SK-N-SH treated with all-trans-retinoic acid at 6 μM for 48 hours (cell line): ENCODE measurements at regions not wholly inside any gene's neighbourhood (a gene's known extent, or its start where the extent isn't known, plus 50 kb on each side); places are given as distances from the start of the nearest gene placed in this dataset.

Experiments
- ATAC-seq: fragments of 200-7000 bp; cut with Tn5 transposase; 3 replicates; pipeline ENCODE4 v1.9.1; 2020; ENCODE audit warnings: mild to moderate bottlenecking, moderate library complexity
- ARNTL ChIP-seq: fragments of 450-650 bp; formaldehyde crosslinking; IDR thresholded peaks from 2 replicates; pipeline ENCODE4 v1.5.0; 2020; ENCODE audit warnings: low read depth, mild to moderate bottlenecking, moderate library complexity, borderline replicate concordance
- BACH2 ChIP-seq: fragments of 250-450 bp; sonication (Bioruptor Pico); IDR thresholded peaks from 2 replicates; pipeline ENCODE4 v1.9.0; 2021; ENCODE audit warnings: mild to moderate bottlenecking, borderline replicate concordance
- CREB5 ChIP-seq: fragments of 250-450 bp; sonication (Bioruptor Pico); IDR thresholded peaks from 2 replicates; pipeline ENCODE4 v1.5.1; 2020; ENCODE audit warnings: low read depth, mild to moderate bottlenecking, moderate library complexity
- CSDC2 ChIP-seq: fragments of 250-450 bp; sonication (Bioruptor Pico); IDR thresholded peaks from 2 replicates; pipeline ENCODE4 v1.5.0; 2020; ENCODE audit warnings: mild to moderate bottlenecking, moderate library complexity
- ESRRG ChIP-seq: fragments of 250-450 bp; sonication (Bioruptor Pico); IDR thresholded peaks from 2 replicates; pipeline ENCODE4 v1.6.1; 2021; ENCODE audit warnings: mild to moderate bottlenecking
- GLIS3 ChIP-seq: fragments of 250-450 bp; sonication (Bioruptor Pico); IDR thresholded peaks from 2 replicates; pipeline ENCODE4 v1.5.0; 2020; ENCODE audit warnings: mild to moderate bottlenecking, moderate library complexity
- ISL1 ChIP-seq: fragments of 250-450 bp; sonication (Bioruptor Pico); IDR thresholded peaks from 2 replicates; pipeline ENCODE4 v2.1.2; 2022; ENCODE audit warnings: mild to moderate bottlenecking, moderate library complexity
- OSR1 ChIP-seq: fragments of 250-450 bp; sonication (Bioruptor Pico); IDR thresholded peaks from 2 replicates; pipeline ENCODE4 v1.8.0; 2022; ENCODE audit warnings: moderate library complexity, mild to moderate bottlenecking, inconsistent platforms
- POU6F1 ChIP-seq: fragments of 250-450 bp; sonication (Bioruptor Pico); IDR thresholded peaks from 2 replicates; pipeline ENCODE4 v1.8.0; 2021; ENCODE audit warnings: low read depth, mild to moderate bottlenecking, moderate library complexity, borderline replicate concordance
- PPARA ChIP-seq: fragments of 250-450 bp; sonication (Bioruptor Pico); IDR thresholded peaks from 2 replicates; pipeline ENCODE4 v1.5.0; 2020; ENCODE audit warnings: mild to moderate bottlenecking, borderline replicate concordance
- RARB ChIP-seq: fragments of 250-450 bp; sonication (Bioruptor Pico); IDR thresholded peaks from 2 replicates; pipeline ENCODE4 v1.8.0; 2021; ENCODE audit warnings: mild to moderate bottlenecking, moderate library complexity
- SNAI2 ChIP-seq: fragments of 250-450 bp; sonication (Bioruptor Pico); IDR thresholded peaks from 2 replicates; pipeline ENCODE4 v1.5.0; 2020; ENCODE audit warnings: mild to moderate bottlenecking, moderate library complexity
- TCF4 ChIP-seq: fragments of 250-450 bp; sonication (Bioruptor Pico); IDR thresholded peaks from 2 replicates; pipeline ENCODE4 v1.8.0; 2021; ENCODE audit warnings: mild to moderate bottlenecking, moderate library complexity, borderline replicate concordance
- TOX ChIP-seq: fragments of 250-450 bp; sonication (Bioruptor Pico); IDR thresholded peaks from 2 replicates; pipeline ENCODE4 v1.8.0; 2021; ENCODE audit warnings: mild to moderate bottlenecking, moderate library complexity, borderline replicate concordance
- TSHZ2 ChIP-seq: fragments of 250-450 bp; sonication (Bioruptor Pico); IDR thresholded peaks from 2 replicates; pipeline ENCODE4 v1.5.0; 2020; ENCODE audit warnings: mild to moderate bottlenecking, moderate library complexity
- ZC3H10 ChIP-seq: fragments of 250-450 bp; sonication (Bioruptor Pico); IDR thresholded peaks from 2 replicates; pipeline ENCODE4 v1.5.1; 2021; ENCODE audit warnings: mild to moderate bottlenecking, moderate library complexity
- ZFP3 ChIP-seq: fragments of 250-450 bp; sonication (Bioruptor Pico); IDR thresholded peaks from 2 replicates; pipeline ENCODE4 v1.5.0; 2020; ENCODE audit warnings: mild to moderate bottlenecking, moderate library complexity
- ZFP30 ChIP-seq: fragments of 450-650 bp; formaldehyde crosslinking; IDR thresholded peaks from 2 replicates; pipeline ENCODE4 v1.5.0; 2022; ENCODE audit warnings: mild to moderate bottlenecking, moderate library complexity
- ZNF565 ChIP-seq: fragments of 450-650 bp; formaldehyde crosslinking; conservative IDR thresholded peaks from 2 replicates; pipeline ENCODE4 v1.5.0; 2020; ENCODE audit warnings: low read depth, mild to moderate bottlenecking, moderate library complexity
- ZNF70 ChIP-seq: fragments of 450-650 bp; formaldehyde crosslinking; IDR thresholded peaks from 2 replicates; pipeline ENCODE4 v1.5.0; 2020; ENCODE audit warnings: mild to moderate bottlenecking, moderate library complexity
- ZNF8 ChIP-seq: fragments of 450-650 bp; formaldehyde crosslinking; IDR thresholded peaks from 2 replicates; pipeline ENCODE4 v1.5.0; 2020; ENCODE audit warnings: mild to moderate bottlenecking, moderate library complexity

GRCh38 chr1:208557723-208558094 is 313.5 kb upstream of the PLXNA2 start (continued):
- TF ChIP-seq CREB5 (CRISPR knock-in tag) (no peak), ZNF70 (CRISPR knock-in tag) (no peak), ISL1 (CRISPR knock-in tag) (no peak), ZFP3 (CRISPR knock-in tag) (no peak), ZNF8 (no peak), RARB (CRISPR knock-in tag) (no peak), CSDC2 (CRISPR knock-in tag) (no peak), OSR1 (CRISPR knock-in tag) (no peak), ESRRG (CRISPR knock-in tag) (no peak)

- ATAC-seq: no peak
- TF ChIP-seq TSHZ2 (CRISPR knock-in tag) (no peak), SNAI2 (CRISPR knock-in tag) (no peak), ISL1 (CRISPR knock-in tag) (no peak), POU6F1 (CRISPR knock-in tag) (no peak), CSDC2 (CRISPR knock-in tag) (no peak), TOX (no peak), ZFP30 (CRISPR knock-in tag) (no peak), TCF4 (CRISPR knock-in tag) (no peak), ZFP3 (CRISPR knock-in tag) (no peak), GLIS3 (CRISPR knock-in tag) (no peak), RARB (CRISPR knock-in tag) (no peak), PPARA (CRISPR knock-in tag) (no peak), ZC3H10 (CRISPR knock-in tag) (no peak), BACH2 (CRISPR knock-in tag) (no peak), ARNTL (CRISPR knock-in tag) (no peak)
These were observed 315.6 kb upstream of the PLXNA2 start for GRCh38 chr1:208559597-208560329.

- ATAC-seq: peak; percentile 48
- TF ChIP-seq TSHZ2 (CRISPR knock-in tag) (no peak), ZFP30 (CRISPR knock-in tag) (no peak), ZNF565 (CRISPR knock-in tag) (no peak), OSR1 (CRISPR knock-in tag) (no peak)
These were observed 318.2 kb upstream of the PLXNA2 start for GRCh38 chr1:208562151-208562960.
